Glutamatergic neuron (in vitro differentiated cells): ENCODE measurements at regions not wholly inside any gene's neighbourhood (a gene's known extent, or its start where the extent isn't known, plus 50 kb on each side); places are given as distances from the start of the nearest gene placed in this dataset.

ENCODE experiments used
- DNase-seq: peaks from one replicate; pipeline ENCODE4 v3.0.0; 2022
- H3K27ac Mint-ChIP-seq: one replicate; pipeline ENCODE4 v1.8.0; 2020; ENCODE audit warnings: mild to moderate bottlenecking, mixed read lengths, inconsistent platforms; ENCODE audit not compliant: unreplicated experiment
- H3K27me3 Mint-ChIP-seq: one replicate; pipeline ENCODE4 v1.8.0; 2020; ENCODE audit warnings: mild to moderate bottlenecking, moderate library complexity, mixed read lengths, inconsistent platforms; ENCODE audit not compliant: unreplicated experiment
- H3K36me3 Mint-ChIP-seq: one replicate; pipeline ENCODE4 v1.8.0; 2020; ENCODE audit warnings: mild to moderate bottlenecking, mixed read lengths, inconsistent platforms; ENCODE audit not compliant: unreplicated experiment
- H3K4me1 Mint-ChIP-seq: one replicate; pipeline ENCODE4 v1.8.0; 2020; ENCODE audit warnings: mild to moderate bottlenecking, low read depth, mixed read lengths, inconsistent platforms; ENCODE audit not compliant: unreplicated experiment
- H3K4me3 Mint-ChIP-seq: one replicate; pipeline ENCODE4 v1.8.0; 2020; ENCODE audit warnings: mild to moderate bottlenecking, mixed read lengths, inconsistent platforms; ENCODE audit not compliant: unreplicated experiment
- H3K9me3 Mint-ChIP-seq: one replicate; pipeline ENCODE4 v1.8.0; 2020; ENCODE audit warnings: mild to moderate bottlenecking, moderate library complexity, mixed read lengths, inconsistent platforms; ENCODE audit not compliant: unreplicated experiment
- TF ChIP-seq, protein P1 (sequence below): fragments of 200-600 bp; sonication (generic); IDR thresholded peaks from one replicate; pipeline ENCODE4 v1.5.0; 2021; ENCODE audit not compliant: partially characterized antibody, unreplicated experiment

- H3K27me3 Mint-ChIP-seq = no peaks in the 10 kb centered on the region
- peaks cover 4% of the 10 kb centered on the region for H3K9me3 Mint-ChIP-seq
- DNase-seq = no peak
- no peak overlapping the region for H3K27ac Mint-ChIP-seq
- peaks cover 4% of the 10 kb centered on the region for H3K36me3 Mint-ChIP-seq
- H3K4me1 Mint-ChIP-seq = peaks cover 1% of the 10 kb centered on the region
- no peak overlapping the region for H3K4me3 Mint-ChIP-seq
- TF ChIP-seq, protein P1, sequence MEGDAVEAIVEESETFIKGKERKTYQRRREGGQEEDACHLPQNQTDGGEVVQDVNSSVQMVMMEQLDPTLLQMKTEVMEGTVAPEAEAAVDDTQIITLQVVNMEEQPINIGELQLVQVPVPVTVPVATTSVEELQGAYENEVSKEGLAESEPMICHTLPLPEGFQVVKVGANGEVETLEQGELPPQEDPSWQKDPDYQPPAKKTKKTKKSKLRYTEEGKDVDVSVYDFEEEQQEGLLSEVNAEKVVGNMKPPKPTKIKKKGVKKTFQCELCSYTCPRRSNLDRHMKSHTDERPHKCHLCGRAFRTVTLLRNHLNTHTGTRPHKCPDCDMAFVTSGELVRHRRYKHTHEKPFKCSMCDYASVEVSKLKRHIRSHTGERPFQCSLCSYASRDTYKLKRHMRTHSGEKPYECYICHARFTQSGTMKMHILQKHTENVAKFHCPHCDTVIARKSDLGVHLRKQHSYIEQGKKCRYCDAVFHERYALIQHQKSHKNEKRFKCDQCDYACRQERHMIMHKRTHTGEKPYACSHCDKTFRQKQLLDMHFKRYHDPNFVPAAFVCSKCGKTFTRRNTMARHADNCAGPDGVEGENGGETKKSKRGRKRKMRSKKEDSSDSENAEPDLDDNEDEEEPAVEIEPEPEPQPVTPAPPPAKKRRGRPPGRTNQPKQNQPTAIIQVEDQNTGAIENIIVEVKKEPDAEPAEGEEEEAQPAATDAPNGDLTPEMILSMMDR = no peak
These were observed 171.2 kb upstream of the OLIG3 start for GRCh38 chr6:137665342-137665934.

DNA sequence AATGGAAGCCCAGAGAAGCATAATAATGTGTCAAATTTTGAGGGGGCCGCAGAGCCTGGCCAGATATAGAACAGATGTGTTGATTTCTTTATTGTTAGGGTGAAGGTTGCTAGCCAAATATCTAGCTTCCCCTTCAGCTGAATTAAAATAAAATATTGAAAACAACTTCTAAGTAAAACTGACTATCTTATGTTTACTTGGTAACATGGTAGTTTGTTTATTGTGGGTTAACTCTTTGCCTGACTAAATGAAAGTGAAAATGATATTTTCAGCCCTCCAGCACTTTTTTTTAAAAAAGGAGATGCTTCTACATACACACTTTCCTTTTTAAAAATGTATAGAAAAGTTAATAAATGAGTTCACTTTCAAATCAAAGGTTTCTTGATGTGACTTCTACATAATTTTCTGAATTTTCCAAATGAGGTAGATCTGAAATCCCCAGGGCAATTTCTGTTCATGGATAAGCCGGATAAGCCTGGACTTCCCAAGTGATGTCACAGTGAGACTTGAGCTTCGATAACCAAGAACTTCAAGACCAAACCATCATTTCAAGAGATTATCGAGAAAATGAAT is 172.1 kb upstream of the OLIG3 start:
- Mint-ChIP-seq H3K27ac (no peak overlapping the region), H3K9me3 (peaks cover 4% of the 10 kb centered on the region), H3K4me3 (no peak overlapping the region), H3K4me1 (no peaks in the 10 kb centered on the region), H3K36me3 (peaks cover 4% of the 10 kb centered on the region), H3K27me3 (no peaks in the 10 kb centered on the region)
- TF ChIP-seq, protein P1 = no peak
- no peak for DNase-seq

- H3K27me3 Mint-ChIP-seq = no peaks in the 10 kb centered on the region
- H3K9me3 Mint-ChIP-seq = peaks cover 4% of the 10 kb centered on the region
- peaks cover 4% of the 10 kb centered on the region for H3K36me3 Mint-ChIP-seq
- no peaks in the 10 kb centered on the region for H3K4me1 Mint-ChIP-seq
- H3K4me3 Mint-ChIP-seq = no peak overlapping the region
- no peak for DNase-seq
- H3K27ac Mint-ChIP-seq = no peak overlapping the region
- TF ChIP-seq, protein P1 = no peak
These were observed 179.4 kb upstream of the OLIG3 start for GRCh38 chr6:137673603-137674002.

DNA sequence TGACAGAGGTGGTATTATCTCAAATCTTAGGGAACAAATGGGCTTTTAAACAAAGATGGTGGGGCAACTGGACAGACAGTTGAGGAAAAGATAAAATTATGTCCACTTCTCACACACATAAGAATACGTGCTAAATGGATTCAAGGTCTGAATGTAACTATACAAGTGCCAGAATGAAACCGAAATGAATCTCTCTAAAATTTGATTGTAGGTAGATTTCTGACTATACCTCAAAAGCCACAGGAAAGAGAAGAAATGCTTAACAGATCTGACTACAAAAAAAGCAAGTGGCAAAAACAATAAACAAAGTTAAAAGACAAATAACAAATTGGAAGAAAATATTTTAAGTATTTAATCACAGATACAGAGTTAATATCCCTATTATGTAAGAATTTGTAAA is 182.7 kb upstream of the OLIG3 start:
- Mint-ChIP-seq H3K36me3 (no peaks in the 10 kb centered on the region), H3K9me3 (no peaks in the 10 kb centered on the region), H3K27ac (no peak overlapping the region), H3K4me1 (no peaks in the 10 kb centered on the region), H3K27me3 (no peaks in the 10 kb centered on the region), H3K4me3 (no peak overlapping the region)
- TF ChIP-seq, protein P1 = no peak
- no peak for DNase-seq

- Mint-ChIP-seq H3K27me3 (no peaks in the 10 kb centered on the region), H3K4me3 (no peak overlapping the region), H3K4me1 (no peaks in the 10 kb centered on the region), H3K9me3 (no peaks in the 10 kb centered on the region), H3K27ac (no peak overlapping the region), H3K36me3 (no peaks in the 10 kb centered on the region)
- TF ChIP-seq, protein P1 = no peak
- no peak for DNase-seq
These were observed 183.5 kb upstream of the OLIG3 start for GRCh38 chr6:137677709-137678108.
